NB4 (cell line): ENCODE measurements at regions not wholly inside any gene's neighbourhood (a gene's known extent, or its start where the extent isn't known, plus 50 kb on each side); places are given as distances from the start of the nearest gene placed in this dataset.

Experiments
- DNase-seq: peaks from one replicate; pipeline ENCODE4 v3.0.0; 2010; ENCODE audit warnings: low read depth
- H3K4me3 ChIP-seq: one replicate; pipeline ENCODE4 v1.5.1; 2011; ENCODE audit warnings: mild to moderate bottlenecking, low read depth, low read length, moderate library complexity
- MYC ChIP-seq: IDR thresholded peaks from 2 replicates; pipeline ENCODE4 v1.6.1; 2011; ENCODE audit warnings: low read depth, low read length
- POLR2A ChIP-seq: IDR thresholded peaks from 2 replicates; pipeline ENCODE4 v1.6.1; 2011; ENCODE audit warnings: mild to moderate bottlenecking; ENCODE audit not compliant: insufficient read length; ENCODE audit errors: extremely low read depth
- TF ChIP-seq, protein P1 (sequence below): IDR thresholded peaks from one replicate; pipeline ENCODE4 v1.5.1; 2012; ENCODE audit warnings: low read depth, low read length
- TF ChIP-seq, protein P2 (sequence below): IDR thresholded peaks from 2 replicates; pipeline ENCODE4 v1.6.1; 2011; ENCODE audit warnings: low read depth, low read length

DNA sequence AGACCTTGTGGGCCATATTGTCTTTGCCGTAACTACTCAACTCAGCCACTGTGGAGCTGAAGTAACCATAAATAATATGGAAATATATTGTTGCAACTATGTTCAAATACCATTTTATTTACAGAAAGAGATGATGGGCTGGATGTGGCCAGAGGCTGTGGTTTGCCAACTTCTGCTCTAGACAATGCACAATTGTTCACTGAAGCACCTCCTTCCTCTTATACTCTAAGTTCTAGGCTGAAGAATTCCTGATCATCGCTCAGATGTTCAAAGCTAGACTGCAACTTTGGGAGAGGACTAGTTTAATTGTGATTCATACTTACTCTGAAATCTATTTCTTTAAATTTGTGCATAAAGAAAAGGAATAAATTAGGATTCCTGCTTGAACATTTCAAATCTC lies 245.0 kb downstream of the TAF11L14 start:
- no peak overlapping the region for H3K4me3 ChIP-seq
- TF ChIP-seq, protein P1, sequence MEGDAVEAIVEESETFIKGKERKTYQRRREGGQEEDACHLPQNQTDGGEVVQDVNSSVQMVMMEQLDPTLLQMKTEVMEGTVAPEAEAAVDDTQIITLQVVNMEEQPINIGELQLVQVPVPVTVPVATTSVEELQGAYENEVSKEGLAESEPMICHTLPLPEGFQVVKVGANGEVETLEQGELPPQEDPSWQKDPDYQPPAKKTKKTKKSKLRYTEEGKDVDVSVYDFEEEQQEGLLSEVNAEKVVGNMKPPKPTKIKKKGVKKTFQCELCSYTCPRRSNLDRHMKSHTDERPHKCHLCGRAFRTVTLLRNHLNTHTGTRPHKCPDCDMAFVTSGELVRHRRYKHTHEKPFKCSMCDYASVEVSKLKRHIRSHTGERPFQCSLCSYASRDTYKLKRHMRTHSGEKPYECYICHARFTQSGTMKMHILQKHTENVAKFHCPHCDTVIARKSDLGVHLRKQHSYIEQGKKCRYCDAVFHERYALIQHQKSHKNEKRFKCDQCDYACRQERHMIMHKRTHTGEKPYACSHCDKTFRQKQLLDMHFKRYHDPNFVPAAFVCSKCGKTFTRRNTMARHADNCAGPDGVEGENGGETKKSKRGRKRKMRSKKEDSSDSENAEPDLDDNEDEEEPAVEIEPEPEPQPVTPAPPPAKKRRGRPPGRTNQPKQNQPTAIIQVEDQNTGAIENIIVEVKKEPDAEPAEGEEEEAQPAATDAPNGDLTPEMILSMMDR: no peak
- TF ChIP-seq MYC: no peak
- TF ChIP-seq, protein P2, sequence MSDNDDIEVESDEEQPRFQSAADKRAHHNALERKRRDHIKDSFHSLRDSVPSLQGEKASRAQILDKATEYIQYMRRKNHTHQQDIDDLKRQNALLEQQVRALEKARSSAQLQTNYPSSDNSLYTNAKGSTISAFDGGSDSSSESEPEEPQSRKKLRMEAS: no peak
- TF ChIP-seq POLR2A: no peak
- no peak for DNase-seq

DNA sequence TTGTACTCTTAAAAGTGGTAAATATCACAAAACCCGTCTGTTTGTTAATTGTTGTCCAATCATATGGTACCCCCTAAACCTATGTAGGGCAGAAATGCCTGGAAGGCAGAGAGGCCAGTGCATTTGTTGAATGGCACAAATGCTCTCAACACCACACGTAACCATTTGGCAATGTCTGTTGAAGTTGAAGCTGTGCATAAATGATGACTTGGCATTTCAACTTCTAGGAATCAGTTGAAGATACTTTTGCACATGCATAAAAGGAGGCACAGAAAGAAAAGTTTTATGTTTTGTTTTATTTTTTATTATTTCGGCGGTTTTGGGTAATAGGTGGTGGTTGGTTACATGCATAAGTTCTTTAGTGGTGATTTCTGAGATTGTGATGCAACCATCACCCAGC lies 246.6 kb downstream of the TAF11L14 start:
- no peak for DNase-seq
- no peak overlapping the region for H3K4me3 ChIP-seq
- TF ChIP-seq, protein P2: no peak
- TF ChIP-seq MYC (no peak), POLR2A (no peak)
- TF ChIP-seq, protein P1: no peak

DNA sequence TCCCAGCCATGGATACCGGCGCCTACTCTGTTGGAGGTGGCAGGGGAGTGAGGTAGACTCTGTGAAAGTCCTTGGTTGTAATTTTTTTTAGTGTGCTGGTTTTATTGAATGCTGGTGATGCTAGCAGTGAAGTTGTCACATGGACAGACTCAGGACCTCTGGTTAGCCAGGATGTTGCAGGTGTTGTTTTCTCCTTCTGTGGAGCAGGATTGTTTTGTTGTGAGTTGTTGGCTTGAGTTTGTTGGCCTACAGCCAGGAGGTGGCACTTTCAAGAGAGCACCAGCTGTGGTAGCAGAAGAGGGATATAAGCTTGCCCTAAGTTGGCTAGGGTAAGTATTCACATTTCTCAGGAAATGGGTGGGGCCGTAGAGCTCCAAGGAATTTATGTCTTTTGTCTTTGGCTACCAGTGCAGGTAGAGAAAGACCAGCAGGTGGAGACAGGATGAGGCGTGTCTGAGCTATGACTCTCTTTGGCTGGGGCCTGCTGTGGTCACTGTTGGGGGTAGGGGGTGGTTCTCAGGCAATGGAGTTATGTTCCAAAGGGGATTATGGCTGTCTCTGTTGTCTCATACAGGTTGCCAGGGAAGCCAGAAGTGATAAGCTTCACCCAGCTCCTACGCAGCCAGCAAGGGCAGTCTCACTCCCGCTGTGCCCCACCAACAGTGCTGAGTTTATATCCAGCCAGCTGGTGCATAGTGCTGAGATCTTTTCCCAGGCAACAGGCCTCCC lies 248.7 kb downstream of the TAF11L14 start:
- no peak overlapping the region for H3K4me3 ChIP-seq
- no peak for TF ChIP-seq MYC
- TF ChIP-seq, protein P1: no peak
- no peak for DNase-seq

DNA sequence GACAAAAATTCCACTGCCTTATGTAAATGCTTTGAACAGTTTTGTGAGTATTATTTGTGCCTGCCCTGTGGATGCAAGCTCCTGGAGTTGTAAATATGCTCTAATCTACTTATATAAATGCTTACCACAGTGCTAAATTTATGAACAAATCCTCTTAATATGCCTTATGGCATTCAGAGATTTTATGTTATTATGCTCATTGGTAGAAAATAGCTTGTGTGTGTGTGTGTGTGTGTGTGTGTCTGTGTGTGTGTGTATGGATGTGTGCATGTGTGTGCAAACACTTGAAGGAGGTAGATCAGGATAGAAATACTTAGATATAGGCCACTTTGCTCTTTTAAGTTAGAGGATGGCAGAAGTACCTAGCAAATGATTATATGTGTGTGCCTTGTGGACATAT lies 253.9 kb downstream of the TAF11L14 start:
- TF ChIP-seq, protein P2: no peak
- TF ChIP-seq POLR2A: no peak
- DNase-seq: no peak
- H3K4me3 ChIP-seq: no peak overlapping the region

DNA sequence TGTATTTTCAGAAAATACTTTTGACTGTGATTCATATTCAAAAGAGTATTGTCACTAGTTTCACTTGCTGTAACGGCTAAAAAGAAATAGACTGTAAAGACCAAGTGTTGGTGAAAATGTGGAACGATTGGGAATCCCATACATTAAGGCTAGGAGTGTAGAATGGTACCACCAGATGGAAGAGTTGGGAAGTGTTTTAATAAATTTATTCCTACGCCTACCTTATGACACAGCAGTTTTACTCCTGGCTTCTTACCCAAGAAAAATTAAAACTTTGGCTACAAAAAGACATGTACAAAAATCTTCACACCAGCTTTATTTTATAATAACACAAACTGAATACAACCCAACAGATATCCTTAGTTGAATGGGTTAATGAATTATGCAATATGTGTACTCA lies 256.2 kb downstream of the TAF11L14 start:
- DNase-seq: no peak
- TF ChIP-seq POLR2A (no peak), MYC (no peak)
- TF ChIP-seq, protein P2: no peak
- TF ChIP-seq, protein P1: no peak
- H3K4me3 ChIP-seq: no peak overlapping the region

DNA sequence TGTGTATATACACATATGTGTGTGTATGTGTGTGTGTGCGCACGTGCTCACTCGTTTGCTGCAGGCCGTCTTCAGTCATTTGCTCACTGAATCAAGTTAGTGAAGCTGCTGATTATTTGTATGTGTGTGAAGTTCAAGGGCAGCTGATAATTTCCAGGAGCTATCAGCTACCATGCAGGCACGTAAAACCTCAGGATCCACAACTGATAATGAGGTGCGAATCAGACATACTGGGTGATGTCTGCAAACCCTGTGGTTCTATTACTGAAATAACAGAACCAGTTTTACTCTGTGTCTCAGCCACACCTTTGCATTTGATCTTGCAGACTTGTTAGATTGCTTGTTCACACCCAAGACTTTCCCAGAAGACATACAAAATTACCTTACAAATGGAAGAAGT lies 257.6 kb downstream of the TAF11L14 start:
- TF ChIP-seq POLR2A (no peak), MYC (no peak)
- TF ChIP-seq, protein P1: no peak
- TF ChIP-seq, protein P2: no peak
- H3K4me3 ChIP-seq: no peak overlapping the region

More for the DNA sequence above, 257.6 kb downstream of the TAF11L14 start:
- DNase-seq: no peak
